Astrocyte (in vitro differentiated cells and primary cell): ENCODE measurements at regions not wholly inside any gene's neighbourhood (a gene's known extent, or its start where the extent isn't known, plus 50 kb on each side); places are given as distances from the start of the nearest gene placed in this dataset.

ENCODE experiments used
- DNase-seq: peaks from one replicate; pipeline ENCODE4 v3.0.0-alpha.2; 2010; ENCODE audit warnings: low read depth
- FAIRE-seq: peaks from 2 replicates; lab custom pipeline; 2011; peaks lifted over from hg19 to GRCh38; lab: Jason Lieb, UNC
- H2AFZ ChIP-seq: 2 replicates; pipeline ENCODE4 v1.6.0; 2012; ENCODE audit warnings: low read depth, low read length, inconsistent platforms
- H3K27ac ChIP-seq: 2 replicates; pipeline ENCODE4 v1.5.1; 2011; ENCODE audit warnings: low read depth, low read length, inconsistent platforms
- H3K27me3 ChIP-seq: 2 replicates; pipeline ENCODE4 v1.6.0; 2011; ENCODE audit warnings: low read length, inconsistent platforms; ENCODE audit not compliant: insufficient read depth
- H3K36me3 ChIP-seq: 2 replicates; pipeline ENCODE4 v1.5.1; 2011; ENCODE audit warnings: low read length, inconsistent platforms; ENCODE audit not compliant: insufficient read depth
- H3K4me1 ChIP-seq: 2 replicates; pipeline ENCODE4 v1.5.1; 2011; ENCODE audit warnings: low read length, inconsistent platforms; ENCODE audit not compliant: insufficient read depth
- H3K4me2 ChIP-seq: 2 replicates; pipeline ENCODE4 v1.6.0; 2012; ENCODE audit warnings: low read length, inconsistent platforms
- H3K4me3 ChIP-seq: 2 replicates; pipeline ENCODE4 v1.5.1; 2011; ENCODE audit warnings: low read depth, mild to moderate bottlenecking, low read length, inconsistent platforms; ENCODE audit not compliant: insufficient read depth
- H3K79me2 ChIP-seq: 2 replicates; pipeline ENCODE4 v1.6.0; 2012; ENCODE audit warnings: mild to moderate bottlenecking, low read length, inconsistent platforms; ENCODE audit not compliant: insufficient read depth
- H3K9ac ChIP-seq: 2 replicates; pipeline ENCODE4 v1.6.0; 2012; ENCODE audit warnings: mild to moderate bottlenecking, low read length, inconsistent platforms
- H3K9me3 ChIP-seq: 2 replicates; pipeline ENCODE4 v1.5.1; 2012; ENCODE audit warnings: low read depth, mild to moderate bottlenecking, low read length, inconsistent platforms; ENCODE audit not compliant: insufficient read depth
- H4K20me1 ChIP-seq: 2 replicates; pipeline ENCODE4 v1.6.0; 2012; ENCODE audit warnings: low read length, inconsistent platforms; ENCODE audit not compliant: insufficient read depth
- H3K27ac Mint-ChIP-seq: one replicate; pipeline ENCODE4 v1.8.0; 2021; ENCODE audit warnings: mild to moderate bottlenecking, mixed read lengths; ENCODE audit not compliant: unreplicated experiment
- H3K27me3 Mint-ChIP-seq: one replicate; pipeline ENCODE4 v1.8.0; 2021; ENCODE audit warnings: low read depth, mixed read lengths; ENCODE audit not compliant: unreplicated experiment
- H3K36me3 Mint-ChIP-seq: one replicate; pipeline ENCODE4 v1.8.0; 2021; ENCODE audit warnings: low read depth, mixed read lengths; ENCODE audit not compliant: unreplicated experiment
- H3K4me1 Mint-ChIP-seq: one replicate; pipeline ENCODE4 v1.8.0; 2021; ENCODE audit warnings: low read depth, mixed read lengths; ENCODE audit not compliant: unreplicated experiment
- H3K4me3 Mint-ChIP-seq: one replicate; pipeline ENCODE4 v1.8.0; 2021; ENCODE audit warnings: mild to moderate bottlenecking, moderate library complexity, mixed read lengths; ENCODE audit not compliant: unreplicated experiment
- H3K9me3 Mint-ChIP-seq: one replicate; pipeline ENCODE4 v1.8.0; 2021; ENCODE audit warnings: mild to moderate bottlenecking, mixed read lengths; ENCODE audit not compliant: unreplicated experiment
- CTCF ChIP-seq: IDR thresholded peaks from 2 replicates; pipeline ENCODE4 v1.5.1; 2011; ENCODE audit warnings: low read depth, mild to moderate bottlenecking, inconsistent platforms, low read length, moderate library complexity; ENCODE audit not compliant: insufficient read depth
- EZH2 ChIP-seq: IDR thresholded peaks from 2 replicates; pipeline ENCODE4 v1.6.1; 2012; ENCODE audit warnings: mild to moderate bottlenecking, low read length, inconsistent platforms; ENCODE audit not compliant: insufficient read depth

GRCh38 chr10:120788771-120789170 is 62.4 kb upstream of the WDR11 start:
- DNase-seq (no peak), FAIRE-seq (no peak)
- Histone ChIP-seq H3K9me3 (no peaks in the 10 kb centered on the region), H3K36me3 (no peaks in the 10 kb centered on the region), H3K27me3 (no peaks in the 10 kb centered on the region), H3K4me2 (no peak overlapping the region), H3K4me1 (no peaks in the 10 kb centered on the region), H3K9ac (no peak overlapping the region), H3K4me3 (no peak overlapping the region), H3K79me2 (no peaks in the 10 kb centered on the region), H2AFZ (no peak overlapping the region), H3K27ac (no peak overlapping the region), H4K20me1 (no peaks in the 10 kb centered on the region)
- peaks cover 3% of the 10 kb centered on the region for H3K9me3 Mint-ChIP-seq
- H3K4me3 Mint-ChIP-seq = no peak overlapping the region
- TF ChIP-seq EZH2 = no peak
- TF ChIP-seq CTCF = no peak
- H3K27ac Mint-ChIP-seq = no peak overlapping the region
- no peaks in the 10 kb centered on the region for H3K4me1 Mint-ChIP-seq
- H3K36me3 Mint-ChIP-seq = no peaks in the 10 kb centered on the region
- peaks cover 5% of the 10 kb centered on the region for H3K27me3 Mint-ChIP-seq

DNA sequence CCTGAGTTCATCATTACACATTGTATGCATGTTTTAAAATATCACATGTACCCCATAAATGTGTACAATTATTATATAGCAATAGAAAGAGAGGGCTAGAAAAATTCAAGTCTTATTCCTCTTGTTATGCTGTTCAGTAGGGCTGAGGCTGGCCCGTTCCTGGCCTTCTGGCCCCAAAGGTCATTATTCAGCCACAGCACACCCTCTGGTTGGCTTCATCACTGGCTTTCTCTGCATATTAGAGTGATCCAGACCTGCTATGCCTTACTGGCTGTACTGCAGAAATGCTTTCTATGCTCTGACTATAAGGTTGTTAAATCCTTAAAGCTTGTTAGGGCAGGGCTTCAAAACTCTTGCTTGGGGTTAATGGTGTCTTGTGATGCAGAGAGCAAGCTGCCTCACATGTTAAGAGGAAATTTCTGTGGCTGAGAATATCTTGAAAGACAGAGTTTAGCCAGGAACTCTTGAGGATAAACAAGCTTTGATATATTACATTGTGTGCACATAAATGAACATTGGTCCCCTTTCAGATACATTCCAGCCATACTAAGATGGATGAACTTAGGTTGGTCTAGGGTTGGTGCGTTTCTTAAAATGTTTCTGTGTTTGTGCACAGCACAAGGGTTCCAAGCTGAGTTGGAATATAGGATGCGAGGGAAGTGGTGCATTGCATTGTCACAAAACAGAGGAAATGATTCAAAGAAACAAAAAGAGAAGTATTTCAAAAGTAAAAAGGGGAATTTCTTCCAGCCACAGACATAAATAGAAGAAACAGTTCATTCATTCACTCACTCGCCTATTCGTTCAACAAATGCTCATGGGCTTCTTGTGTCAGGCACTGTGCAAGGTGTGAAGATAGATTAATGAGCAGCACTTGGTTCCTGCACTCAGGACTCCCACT is 61.6 kb upstream of the WDR11 start:
- H3K27ac ChIP-seq = no peak overlapping the region
- Mint-ChIP-seq H3K27ac (no peak overlapping the region), H3K4me1 (no peaks in the 10 kb centered on the region), H3K36me3 (no peaks in the 10 kb centered on the region), H3K9me3 (peaks cover 3% of the 10 kb centered on the region), H3K27me3 (peaks cover 5% of the 10 kb centered on the region), H3K4me3 (no peak overlapping the region)
- no peaks in the 10 kb centered on the region for H4K20me1 ChIP-seq
- no peak overlapping the region for H2AFZ ChIP-seq
- no peaks in the 10 kb centered on the region for H3K36me3 ChIP-seq
- no peaks in the 10 kb centered on the region for H3K9me3 ChIP-seq
- no peaks in the 10 kb centered on the region for H3K4me1 ChIP-seq
- no peaks in the 10 kb centered on the region for H3K79me2 ChIP-seq
- DNase-seq = no peak
- no peak overlapping the region for H3K4me2 ChIP-seq
- no peak overlapping the region for H3K9ac ChIP-seq
- TF ChIP-seq CTCF (no peak), EZH2 (no peak)
- no peak for FAIRE-seq
- no peaks in the 10 kb centered on the region for H3K27me3 ChIP-seq
- H3K4me3 ChIP-seq = no peak overlapping the region

DNA sequence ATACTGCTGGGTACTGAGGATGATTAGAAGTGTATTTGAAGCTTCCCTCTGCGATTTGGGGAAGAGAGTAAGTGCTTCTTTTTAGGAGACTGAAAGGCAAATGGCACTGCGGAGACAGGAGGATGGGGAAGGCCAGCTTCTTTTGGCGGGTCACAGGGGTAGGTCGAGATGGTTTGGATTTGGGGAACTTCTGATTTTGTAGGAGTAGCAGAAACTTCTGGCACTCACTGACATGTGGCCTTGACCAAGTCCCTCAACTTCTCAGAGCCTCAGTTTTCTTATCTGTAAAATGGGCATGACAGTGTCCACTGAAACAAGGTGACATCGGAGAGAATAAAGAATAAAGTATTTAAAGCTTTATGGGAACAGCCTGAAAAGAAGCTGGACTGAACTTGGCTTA is 59.8 kb upstream of the WDR11 start:
- no peak overlapping the region for H2AFZ ChIP-seq
- peaks cover 3% of the 10 kb centered on the region for H3K27me3 Mint-ChIP-seq
- no peaks in the 10 kb centered on the region for H3K79me2 ChIP-seq
- FAIRE-seq = no peak
- no peak overlapping the region for H3K4me3 ChIP-seq
- H3K36me3 ChIP-seq = no peaks in the 10 kb centered on the region
- H3K4me2 ChIP-seq = no peak overlapping the region
- H3K27ac ChIP-seq = no peak overlapping the region
- H3K4me3 Mint-ChIP-seq = no peak overlapping the region
- TF ChIP-seq CTCF = no peak
- no peaks in the 10 kb centered on the region for H4K20me1 ChIP-seq
- DNase-seq = no peak
- no peaks in the 10 kb centered on the region for H3K9me3 Mint-ChIP-seq
- no peaks in the 10 kb centered on the region for H3K4me1 Mint-ChIP-seq
- H3K27ac Mint-ChIP-seq = no peak overlapping the region
- no peak overlapping the region for H3K9ac ChIP-seq
- no peaks in the 10 kb centered on the region for H3K4me1 ChIP-seq
- no peaks in the 10 kb centered on the region for H3K27me3 ChIP-seq
- H3K36me3 Mint-ChIP-seq = no peaks in the 10 kb centered on the region
- H3K9me3 ChIP-seq = no peaks in the 10 kb centered on the region
